CD4-positive, CD25-positive, alpha-beta regulatory T cell (primary cell): ENCODE measurements at regions not wholly inside any gene's neighbourhood (a gene's known extent, or its start where the extent isn't known, plus 50 kb on each side); places are given as distances from the start of the nearest gene placed in this dataset.

ENCODE experiments used
- ATAC-seq, 2 donors: fragments of 150-1000 bp; cut with Tn5 transposase; one replicate each; pipeline ENCODE4 v1.10.0; 2021; ENCODE audit warnings: low read depth in 2 of 2, moderate number of reproducible peaks in 2 of 2, moderate library complexity in 1 of 2
- DNase-seq, 3 donors: peaks; one replicate each; pipeline versions ENCODE4 v3.0.0 to v3.0.0-alpha.2; 2012 to 2022; ENCODE audit warnings: mixed read lengths in 1 of 3
- H3K27ac ChIP-seq: one replicate; pipeline ENCODE4 v1.7.0; 2013; ENCODE audit warnings: mild to moderate bottlenecking, low read length; ENCODE audit not compliant: insufficient read depth, poor library complexity, severe bottlenecking
- H3K27me3 ChIP-seq: one replicate; pipeline ENCODE4 v1.7.0; 2013; ENCODE audit warnings: low read length; ENCODE audit not compliant: control insufficient read depth, insufficient read depth
- H3K36me3 ChIP-seq: one replicate; pipeline ENCODE4 v1.7.0; 2013; ENCODE audit warnings: mild to moderate bottlenecking, low read length, moderate library complexity; ENCODE audit not compliant: control insufficient read depth, insufficient read depth
- H3K4me1 ChIP-seq: 2 replicates; pipeline ENCODE4 v1.7.0; 2013; ENCODE audit warnings: mild to moderate bottlenecking, low read length; ENCODE audit not compliant: insufficient read depth, control insufficient read depth, poor library complexity, severe bottlenecking
- H3K4me3 ChIP-seq: one replicate; pipeline ENCODE4 v1.7.0; 2013; ENCODE audit warnings: low read depth, mild to moderate bottlenecking, low read length, moderate library complexity
- H3K9me3 ChIP-seq, 2 experiments: 1 replicate in 1 of 2; 2 replicates in 1 of 2; pipeline ENCODE4 v1.7.0; 2013; ENCODE audit warnings: low read length in 2 of 2, mild to moderate bottlenecking in 1 of 2, moderate library complexity in 1 of 2; ENCODE audit not compliant: control insufficient read depth in 2 of 2
- H3K27ac Mint-ChIP-seq, 3 donors: one replicate each; pipeline ENCODE4 v1.8.0; 2020 to 2022; ENCODE audit warnings: mild to moderate bottlenecking in 3 of 3, mixed read lengths in 3 of 3, moderate library complexity in 2 of 3
- H3K27me3 Mint-ChIP-seq: one replicate; pipeline ENCODE4 v1.8.0; 2022; ENCODE audit warnings: mild to moderate bottlenecking, mixed read lengths
- H3K36me3 Mint-ChIP-seq: one replicate; pipeline ENCODE4 v1.8.0; 2020; ENCODE audit warnings: mixed read lengths
- H3K4me1 Mint-ChIP-seq, 4 donors: one replicate each; pipeline ENCODE4 v1.8.0; 2020 to 2022; ENCODE audit warnings: mixed read lengths in 4 of 4, mild to moderate bottlenecking in 1 of 4
- H3K4me3 Mint-ChIP-seq, 4 donors: one replicate each; pipeline ENCODE4 v1.8.0; 2020 to 2022; ENCODE audit warnings: mild to moderate bottlenecking in 4 of 4, mixed read lengths in 4 of 4, moderate library complexity in 3 of 4
- H3K9me3 Mint-ChIP-seq, 7 donors: one replicate each; pipeline ENCODE4 v1.8.0; 2020 to 2022; ENCODE audit warnings: mixed read lengths in 7 of 7, mild to moderate bottlenecking in 3 of 7, moderate library complexity in 2 of 7

DNA sequence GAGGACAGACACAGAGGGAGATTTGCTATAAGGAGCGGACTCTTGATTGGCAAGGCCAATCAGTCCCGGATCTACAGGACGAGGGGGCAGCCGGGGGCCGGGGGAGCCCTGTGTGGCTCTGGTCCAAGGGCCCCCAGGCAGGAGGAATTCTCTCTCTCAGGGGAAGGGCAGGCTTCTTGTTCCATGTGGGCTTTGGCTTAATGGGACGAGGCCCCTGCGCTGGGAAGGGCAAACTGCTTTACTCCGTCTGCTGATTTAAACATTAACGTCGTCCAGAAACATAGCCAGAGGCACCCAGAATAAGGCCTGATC is 75.9 kb downstream of the TMEM18 start:
- Mint-ChIP-seq H3K4me3 (no peak overlapping the region), H3K36me3 (no peaks in the 10 kb centered on the region), H3K4me1 (peaks cover 0 to 2% (median 0%) of the 10 kb centered on the region in 4 donors), H3K27me3 (no peaks in the 10 kb centered on the region), H3K9me3 (no peaks in the 10 kb centered on the region), H3K27ac (no peak overlapping the region)
- Histone ChIP-seq H3K9me3 (no peaks in the 10 kb centered on the region), H3K4me1 (no peaks in the 10 kb centered on the region), H3K27ac (no peak overlapping the region), H3K27me3 (no peaks in the 10 kb centered on the region), H3K4me3 (no peak overlapping the region), H3K36me3 (no peaks in the 10 kb centered on the region)
- DNase-seq (no peak), ATAC-seq (no peak)

DNA sequence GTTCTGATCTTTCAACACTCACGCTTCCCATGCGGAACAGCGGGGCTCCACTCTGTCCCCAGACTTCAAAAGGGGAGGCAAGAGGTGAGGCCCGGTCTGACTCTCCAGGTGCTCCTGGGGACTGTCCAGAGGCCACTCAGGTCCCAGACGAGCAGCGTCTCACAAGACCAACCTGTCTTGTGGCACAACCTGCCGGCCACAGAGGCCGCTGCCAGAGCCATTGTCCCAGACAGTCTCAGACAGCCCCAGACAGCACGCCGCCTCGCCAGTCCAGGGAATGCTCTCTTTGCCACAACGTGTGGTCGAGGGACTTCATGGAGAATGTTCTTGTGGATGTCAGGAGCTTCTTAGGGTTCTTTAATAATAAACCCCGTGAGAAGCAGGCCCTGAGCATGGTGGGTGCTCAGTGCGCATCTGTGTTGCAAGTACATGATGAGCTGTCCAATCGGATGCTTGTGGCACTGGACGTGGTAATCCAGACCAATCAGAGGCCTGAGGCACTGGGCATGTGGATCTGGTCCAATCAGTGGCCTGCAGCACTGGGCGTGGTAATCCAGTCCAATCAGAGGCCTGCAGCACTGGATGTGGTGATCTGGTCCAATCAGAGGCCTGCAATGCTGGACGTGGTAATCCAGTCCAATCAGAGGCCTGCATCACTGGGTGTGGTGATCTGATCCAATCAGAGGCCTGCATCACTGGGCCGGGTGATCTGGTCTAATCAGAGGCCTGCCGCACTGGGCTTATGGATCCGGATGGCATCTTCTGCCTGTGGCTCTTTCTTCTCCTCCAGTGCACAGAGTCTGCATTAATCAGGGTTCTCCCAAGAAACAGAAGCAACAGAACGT is 76.4 kb downstream of the TMEM18 start:
- Mint-ChIP-seq H3K4me1 (peaks cover 0 to 2% (median 0%) of the 10 kb centered on the region in 4 donors), H3K4me3 (no peak overlapping the region), H3K27ac (no peak overlapping the region), H3K27me3 (no peaks in the 10 kb centered on the region), H3K9me3 (no peaks in the 10 kb centered on the region), H3K36me3 (no peaks in the 10 kb centered on the region)
- Histone ChIP-seq H3K27me3 (no peaks in the 10 kb centered on the region), H3K27ac (no peak overlapping the region), H3K4me1 (no peaks in the 10 kb centered on the region), H3K9me3 (no peaks in the 10 kb centered on the region), H3K36me3 (no peaks in the 10 kb centered on the region), H3K4me3 (no peak overlapping the region)
- no peak for DNase-seq
- ATAC-seq, result no peak

DNA sequence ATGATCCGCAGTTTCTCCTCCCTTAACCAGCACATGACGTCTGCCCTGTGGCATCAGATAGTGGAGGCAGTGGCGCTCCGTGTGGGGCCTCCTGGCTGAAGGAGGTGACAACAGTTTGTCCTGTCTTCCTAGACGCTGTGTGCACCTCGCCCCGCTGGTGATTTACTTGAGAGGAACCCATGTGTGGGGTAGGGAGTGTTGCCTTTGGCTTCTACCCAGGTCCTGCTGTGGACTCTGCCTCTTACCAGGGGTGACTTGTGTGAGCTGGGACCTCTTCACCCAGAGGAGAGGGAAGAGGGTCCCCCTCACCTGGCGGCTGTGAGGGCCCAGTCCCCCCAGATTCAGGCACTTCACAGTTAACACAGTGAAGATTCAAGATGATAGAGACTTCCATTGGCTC is 77.6 kb downstream of the TMEM18 start:
- no peak overlapping the region for H3K27ac Mint-ChIP-seq
- Histone ChIP-seq H3K9me3 (no peaks in the 10 kb centered on the region), H3K4me1 (no peaks in the 10 kb centered on the region), H3K27ac (no peak overlapping the region), H3K27me3 (no peaks in the 10 kb centered on the region), H3K4me3 (no peak overlapping the region), H3K36me3 (no peaks in the 10 kb centered on the region)
- ATAC-seq, result no peak
- H3K27me3 Mint-ChIP-seq, result no peaks in the 10 kb centered on the region
- no peak overlapping the region for H3K4me3 Mint-ChIP-seq
- H3K36me3 Mint-ChIP-seq, result no peaks in the 10 kb centered on the region
- peaks cover 0 to 2% (median 0%) of the 10 kb centered on the region in 4 donors for H3K4me1 Mint-ChIP-seq
- H3K9me3 Mint-ChIP-seq, result no peaks in the 10 kb centered on the region
- DNase-seq, result no peak

GRCh38 chr2:598058-598802 is 79.0 kb downstream of the TMEM18 start:
- Histone ChIP-seq H3K4me1 (no peaks in the 10 kb centered on the region), H3K9me3 (no peaks in the 10 kb centered on the region), H3K4me3 (no peak overlapping the region), H3K27me3 (no peaks in the 10 kb centered on the region), H3K36me3 (no peaks in the 10 kb centered on the region), H3K27ac (no peak overlapping the region)
- H3K4me3 Mint-ChIP-seq, result no peak overlapping the region
- ATAC-seq (no peak), DNase-seq (no peak)
- H3K4me1 Mint-ChIP-seq, result no peaks in the 10 kb centered on the region
- no peak overlapping the region for H3K27ac Mint-ChIP-seq
- no peaks in the 10 kb centered on the region for H3K27me3 Mint-ChIP-seq
- no peaks in the 10 kb centered on the region for H3K36me3 Mint-ChIP-seq
- no peaks in the 10 kb centered on the region for H3K9me3 Mint-ChIP-seq

DNA sequence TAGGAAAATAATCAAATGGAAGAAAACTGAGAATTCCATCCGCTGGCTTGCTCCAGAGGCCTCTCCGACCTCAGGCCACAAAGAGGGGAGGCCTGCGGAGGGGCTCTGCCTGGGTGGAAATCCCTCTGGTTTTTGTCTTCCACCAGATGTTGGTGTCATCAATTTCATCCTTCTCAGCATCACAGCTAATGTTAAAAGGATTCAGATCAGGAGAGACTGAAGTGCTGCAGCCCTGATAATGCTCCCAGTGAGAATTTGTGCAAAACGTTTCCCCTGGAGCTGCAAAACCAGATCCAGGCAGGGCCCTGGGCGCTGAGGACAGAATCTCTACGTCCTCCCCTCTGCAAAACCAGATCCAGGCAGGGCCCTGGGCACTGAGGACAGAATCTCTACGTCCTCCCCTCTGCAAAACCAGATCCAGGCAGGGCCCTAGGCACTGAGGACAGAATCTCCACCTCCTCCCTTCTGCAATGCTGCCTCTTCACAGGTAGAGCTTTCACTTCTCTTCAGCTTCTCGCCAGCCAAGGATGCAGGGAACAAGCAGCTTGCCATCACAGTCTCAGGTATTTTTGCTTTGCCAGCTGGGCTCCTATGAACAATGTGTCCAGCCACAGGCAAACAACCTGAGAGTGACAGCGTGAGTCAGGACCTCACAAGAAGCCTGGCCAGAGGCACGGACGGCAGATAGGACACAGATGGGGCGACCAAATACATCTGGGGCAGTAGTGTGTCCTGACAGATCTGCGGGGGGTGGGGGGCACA is 81.2 kb downstream of the TMEM18 start:
- no peak overlapping the region for H3K4me3 Mint-ChIP-seq
- Histone ChIP-seq H3K4me1 (no peaks in the 10 kb centered on the region), H3K27me3 (no peaks in the 10 kb centered on the region), H3K36me3 (no peaks in the 10 kb centered on the region), H3K27ac (no peak overlapping the region), H3K4me3 (no peak overlapping the region), H3K9me3 (no peaks in the 10 kb centered on the region)
- ATAC-seq, result no peak
- H3K27ac Mint-ChIP-seq, result no peak overlapping the region
- H3K4me1 Mint-ChIP-seq, result no peaks in the 10 kb centered on the region
- no peaks in the 10 kb centered on the region for H3K9me3 Mint-ChIP-seq
- H3K27me3 Mint-ChIP-seq, result peaks cover 5% of the 10 kb centered on the region
- DNase-seq, result no peak
- no peaks in the 10 kb centered on the region for H3K36me3 Mint-ChIP-seq

- H3K36me3 Mint-ChIP-seq, result no peaks in the 10 kb centered on the region
These were observed 81.9 kb downstream of the TMEM18 start for GRCh38 chr2:595141-595815.

DNA sequence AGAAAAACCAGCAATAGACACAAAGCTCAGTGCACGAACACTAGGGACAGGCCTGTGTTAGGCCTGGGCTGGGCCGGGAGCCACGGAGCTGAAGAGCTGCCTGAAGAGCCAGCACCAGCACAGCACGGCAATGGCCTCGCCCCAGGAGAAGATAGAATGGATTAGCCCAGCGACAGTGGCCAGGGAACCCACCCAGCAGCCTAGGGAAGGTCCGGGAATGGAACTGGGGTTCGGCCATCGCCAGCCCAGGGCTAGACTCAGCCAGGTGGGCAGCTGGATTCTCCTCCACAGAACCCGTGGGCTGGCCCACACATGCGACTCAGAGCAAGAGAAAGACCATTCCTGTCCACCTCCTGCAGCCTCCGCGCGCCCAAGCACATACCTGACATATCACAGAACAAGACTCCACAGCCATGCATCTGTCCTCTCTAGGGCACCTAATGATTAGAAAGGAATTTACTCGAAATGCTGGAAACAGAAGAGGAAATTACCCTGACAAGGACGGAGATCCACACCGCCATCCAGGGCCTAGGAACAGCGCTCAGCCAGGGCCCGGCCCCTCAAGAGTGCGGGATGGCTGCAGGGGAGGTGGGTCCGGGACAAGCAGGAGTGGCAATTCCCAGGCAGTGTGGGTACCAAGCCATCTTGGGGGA is 82.8 kb downstream of the TMEM18 start:
- H3K4me1 Mint-ChIP-seq, result no peaks in the 10 kb centered on the region
- H3K9me3 Mint-ChIP-seq, result no peaks in the 10 kb centered on the region
- no peak for DNase-seq
- no peak for ATAC-seq
- no peaks in the 10 kb centered on the region for H3K27me3 ChIP-seq
- H3K4me3 Mint-ChIP-seq, result no peak overlapping the region
- no peak overlapping the region for H3K27ac ChIP-seq
- no peaks in the 10 kb centered on the region for H3K4me1 ChIP-seq
- no peak overlapping the region for H3K4me3 ChIP-seq
- H3K36me3 ChIP-seq, result no peaks in the 10 kb centered on the region
- peaks cover 11% of the 10 kb centered on the region for H3K27me3 Mint-ChIP-seq
- H3K27ac Mint-ChIP-seq, result no peak overlapping the region
- H3K9me3 ChIP-seq, result no peaks in the 10 kb centered on the region
- no peaks in the 10 kb centered on the region for H3K36me3 Mint-ChIP-seq

More at GRCh38 chr2:595141-595815, 81.9 kb downstream of the TMEM18 start:
- no peak overlapping the region for H3K4me3 Mint-ChIP-seq
- no peaks in the 10 kb centered on the region for H3K9me3 Mint-ChIP-seq
- H3K27me3 Mint-ChIP-seq, result peaks cover 11% of the 10 kb centered on the region
- no peak for DNase-seq
- Histone ChIP-seq H3K4me3 (no peak overlapping the region), H3K27ac (no peak overlapping the region), H3K27me3 (no peaks in the 10 kb centered on the region), H3K9me3 (no peaks in the 10 kb centered on the region), H3K36me3 (no peaks in the 10 kb centered on the region), H3K4me1 (no peaks in the 10 kb centered on the region)
- H3K27ac Mint-ChIP-seq, result no peak overlapping the region
- ATAC-seq, result no peak
- no peaks in the 10 kb centered on the region for H3K4me1 Mint-ChIP-seq
